GM12872 (cell line): ENCODE measurements at regions not wholly inside any gene's neighbourhood (a gene's known extent, or its start where the extent isn't known, plus 50 kb on each side); places are given as distances from the start of the nearest gene placed in this dataset.

Source experiments
- CTCF ChIP-seq: IDR thresholded peaks from 3 replicates; pipeline ENCODE4 v1.5.1; 2011; ENCODE audit warnings: low read depth, mild to moderate bottlenecking, low read length, moderate library complexity; ENCODE audit not compliant: insufficient read depth

GRCh38 chr1:117709249-117709691 is 103.4 kb downstream of the TENT5C start:
- TF ChIP-seq CTCF: no peak

- peak; percentile 55 for TF ChIP-seq CTCF
Measured at GRCh38 chr1:117710710-117711109, 104.9 kb downstream of the TENT5C start.

- no peak for TF ChIP-seq CTCF
Measured at GRCh38 chr1:117712621-117713020, 106.8 kb downstream of the TENT5C start.

- no peak for TF ChIP-seq CTCF
Measured at GRCh38 chr1:117714546-117714945, 108.7 kb downstream of the TENT5C start.

- no peak for TF ChIP-seq CTCF
Measured at GRCh38 chr1:117719004-117719403, 113.2 kb downstream of the TENT5C start.

GRCh38 chr1:117732065-117732797 is 126.4 kb downstream of the TENT5C start:
- TF ChIP-seq CTCF: no peak

- no peak for TF ChIP-seq CTCF
Measured at GRCh38 chr1:117732956-117733355, 127.1 kb downstream of the TENT5C start.

GRCh38 chr1:117734403-117734802 is 128.6 kb downstream of the TENT5C start:
- TF ChIP-seq CTCF: no peak
